Nephron progenitor cell (in vitro differentiated cells): ENCODE measurements at regions not wholly inside any gene's neighbourhood (a gene's known extent, or its start where the extent isn't known, plus 50 kb on each side); places are given as distances from the start of the nearest gene placed in this dataset.
A peak's percentile ranks its signal among the peaks of the same experiment; 100 is the strongest.

Source experiments
- DNase-seq: peaks from one replicate; pipeline ENCODE4 v3.0.0; 2021
- H3K27ac Mint-ChIP-seq: 2 replicates; pipeline ENCODE4 v1.8.0; 2021; ENCODE audit warnings: mild to moderate bottlenecking, moderate library complexity, mixed read lengths
- H3K27me3 Mint-ChIP-seq: 2 replicates; pipeline ENCODE4 v1.8.0; 2021; ENCODE audit warnings: mild to moderate bottlenecking, low read depth, mixed read lengths; ENCODE audit not compliant: poor library complexity
- H3K36me3 Mint-ChIP-seq: 2 replicates; pipeline ENCODE4 v1.8.0; 2021; ENCODE audit warnings: low read depth, mixed read lengths
- H3K4me1 Mint-ChIP-seq: 2 replicates; pipeline ENCODE4 v1.8.0; 2021; ENCODE audit warnings: mixed read lengths
- H3K4me3 Mint-ChIP-seq: 2 replicates; pipeline ENCODE4 v1.8.0; 2021; ENCODE audit warnings: mild to moderate bottlenecking, moderate library complexity, mixed read lengths
- H3K9me3 Mint-ChIP-seq: 2 replicates; pipeline ENCODE4 v1.8.0; 2021; ENCODE audit warnings: mild to moderate bottlenecking, moderate library complexity, mixed read lengths
- TF ChIP-seq, protein P1 (sequence below): fragments of 200-600 bp; sonication (generic); IDR thresholded peaks from 2 replicates; pipeline ENCODE4 v1.5.0; 2021; ENCODE audit warnings: antibody characterized with exemption

DNA sequence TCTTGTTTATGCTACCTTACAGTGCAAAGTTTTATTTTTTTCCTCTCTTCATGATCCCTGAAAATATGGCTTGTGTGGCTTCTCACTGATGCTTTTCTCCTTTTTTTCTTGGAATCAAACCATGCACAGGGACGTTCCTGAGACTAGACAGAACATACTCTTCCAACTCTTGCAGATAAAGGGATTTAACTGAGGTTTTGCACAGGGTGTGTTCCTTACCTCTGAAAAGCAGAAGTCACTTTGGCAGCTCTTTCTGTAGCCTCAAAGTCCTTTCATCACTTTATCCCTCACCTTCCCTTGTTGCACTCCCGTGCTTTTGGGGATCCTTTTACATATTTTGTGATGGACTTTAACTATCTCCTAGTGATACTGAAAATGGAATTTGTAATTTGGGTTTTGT, 300.1 kb downstream of the SPRY1 start:
- DNase-seq, result no peak
- Mint-ChIP-seq H3K9me3 (peaks cover 6% of the 10 kb centered on the region), H3K4me1 (peaks cover 15% of the 10 kb centered on the region), H3K27ac (no peak overlapping the region), H3K4me3 (no peak overlapping the region), H3K36me3 (peaks cover 1% of the 10 kb centered on the region), H3K27me3 (peaks cover 4% of the 10 kb centered on the region)
- TF ChIP-seq, protein P1, sequence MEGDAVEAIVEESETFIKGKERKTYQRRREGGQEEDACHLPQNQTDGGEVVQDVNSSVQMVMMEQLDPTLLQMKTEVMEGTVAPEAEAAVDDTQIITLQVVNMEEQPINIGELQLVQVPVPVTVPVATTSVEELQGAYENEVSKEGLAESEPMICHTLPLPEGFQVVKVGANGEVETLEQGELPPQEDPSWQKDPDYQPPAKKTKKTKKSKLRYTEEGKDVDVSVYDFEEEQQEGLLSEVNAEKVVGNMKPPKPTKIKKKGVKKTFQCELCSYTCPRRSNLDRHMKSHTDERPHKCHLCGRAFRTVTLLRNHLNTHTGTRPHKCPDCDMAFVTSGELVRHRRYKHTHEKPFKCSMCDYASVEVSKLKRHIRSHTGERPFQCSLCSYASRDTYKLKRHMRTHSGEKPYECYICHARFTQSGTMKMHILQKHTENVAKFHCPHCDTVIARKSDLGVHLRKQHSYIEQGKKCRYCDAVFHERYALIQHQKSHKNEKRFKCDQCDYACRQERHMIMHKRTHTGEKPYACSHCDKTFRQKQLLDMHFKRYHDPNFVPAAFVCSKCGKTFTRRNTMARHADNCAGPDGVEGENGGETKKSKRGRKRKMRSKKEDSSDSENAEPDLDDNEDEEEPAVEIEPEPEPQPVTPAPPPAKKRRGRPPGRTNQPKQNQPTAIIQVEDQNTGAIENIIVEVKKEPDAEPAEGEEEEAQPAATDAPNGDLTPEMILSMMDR, result no peak

DNA sequence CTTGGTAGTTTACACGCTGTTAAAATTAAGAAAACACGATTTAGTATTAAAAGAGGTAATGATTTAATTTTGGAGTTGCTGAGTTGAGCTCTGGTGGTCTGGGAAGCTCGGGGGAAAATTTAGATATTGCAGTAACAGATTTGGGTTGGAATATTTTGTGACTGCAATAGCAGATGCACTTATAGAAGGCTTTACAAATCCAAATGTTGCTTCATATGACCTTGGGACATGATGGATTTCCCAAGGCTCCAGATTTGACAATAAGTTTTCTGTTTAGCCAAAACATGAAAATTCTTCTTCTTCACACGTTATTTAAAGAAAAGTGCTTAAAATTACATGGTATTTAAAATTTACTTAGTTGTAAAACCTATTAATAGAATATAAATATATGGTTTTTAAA, 302.0 kb downstream of the SPRY1 start:
- Mint-ChIP-seq H3K27me3 (peaks cover 4% of the 10 kb centered on the region), H3K4me1 (peaks cover 15% of the 10 kb centered on the region), H3K9me3 (peaks cover 9% of the 10 kb centered on the region), H3K27ac (no peak overlapping the region), H3K36me3 (peaks cover 5% of the 10 kb centered on the region), H3K4me3 (no peak overlapping the region)
- TF ChIP-seq, protein P1, result no peak
- no peak for DNase-seq

DNA sequence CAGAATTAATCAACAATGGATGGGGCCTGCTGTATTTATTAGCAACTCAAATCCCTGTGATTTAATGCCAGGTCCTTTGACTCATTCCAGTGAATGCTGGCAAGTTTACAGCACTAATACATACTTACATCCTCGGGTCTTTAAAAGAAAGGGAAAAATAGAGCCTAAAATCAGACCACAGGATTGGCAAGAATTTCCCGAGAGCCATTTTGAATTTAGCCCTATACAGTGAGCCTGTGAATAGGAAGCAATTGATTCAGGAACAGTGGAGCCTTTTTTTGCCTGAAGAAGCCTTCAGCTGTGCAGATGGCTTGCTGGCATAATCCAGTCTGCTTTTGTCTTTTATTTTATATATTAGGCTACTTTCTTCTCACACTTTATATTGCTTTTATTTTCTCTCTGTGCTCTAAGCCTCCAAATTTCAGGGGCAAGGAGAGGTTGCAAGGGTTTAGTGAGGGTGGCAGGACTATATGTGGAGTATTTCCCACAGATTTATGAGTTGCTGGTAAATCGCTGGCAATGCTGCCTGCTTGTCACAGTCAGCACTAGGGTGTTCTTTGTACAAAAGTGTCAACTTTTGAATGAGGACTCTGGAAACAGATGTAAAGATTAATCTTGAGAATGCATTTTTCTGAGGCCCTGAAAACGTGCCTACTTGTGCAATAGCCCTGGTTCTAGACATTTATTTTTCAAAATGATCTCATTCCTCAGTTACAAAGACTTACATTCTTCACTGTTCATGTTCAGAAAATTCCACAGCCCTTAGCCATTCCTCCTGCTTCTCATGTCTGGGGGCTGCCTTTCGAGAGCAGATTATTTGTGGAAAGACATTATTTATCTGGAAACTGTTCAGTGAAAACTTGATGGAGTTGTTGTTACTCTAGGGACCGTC, 303.5 kb downstream of the SPRY1 start:
- Mint-ChIP-seq H3K4me3 (peak overlapping the region; percentile 31), H3K27ac (peak overlapping the region; percentile 98), H3K27me3 (peaks cover 4% of the 10 kb centered on the region), H3K4me1 (peaks cover 15% of the 10 kb centered on the region), H3K36me3 (peaks cover 10% of the 10 kb centered on the region), H3K9me3 (peaks cover 23% of the 10 kb centered on the region)
- DNase-seq, result no peak
- TF ChIP-seq, protein P1, result no peak

DNA sequence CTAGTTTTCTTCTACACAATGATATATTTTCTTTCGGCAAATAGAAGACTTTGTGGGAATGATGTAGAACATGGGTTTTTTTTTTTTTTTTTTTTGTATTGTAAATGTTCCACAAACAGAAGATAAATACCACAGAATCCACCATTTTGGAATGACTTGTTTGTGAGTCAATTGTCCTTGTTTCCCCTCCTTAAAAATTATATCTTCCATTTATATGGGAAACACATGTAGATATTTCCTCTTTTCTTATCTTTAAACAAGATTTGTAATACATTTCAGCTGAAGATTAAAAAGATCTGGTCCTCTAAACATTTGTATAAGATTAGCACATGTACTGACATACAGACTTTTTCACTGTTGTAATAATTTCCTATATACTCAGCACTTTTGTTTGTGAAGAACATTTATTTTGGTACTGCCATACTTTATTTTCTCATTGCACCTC, 304.6 kb downstream of the SPRY1 start:
- H3K27me3 Mint-ChIP-seq, result peaks cover 4% of the 10 kb centered on the region
- no peak overlapping the region for H3K4me3 Mint-ChIP-seq
- H3K36me3 Mint-ChIP-seq, result peaks cover 10% of the 10 kb centered on the region
- peaks cover 22% of the 10 kb centered on the region for H3K9me3 Mint-ChIP-seq
- TF ChIP-seq, protein P1, result no peak
- DNase-seq, result no peak
- H3K4me1 Mint-ChIP-seq, result peaks cover 15% of the 10 kb centered on the region
- H3K27ac Mint-ChIP-seq, result no peak overlapping the region

DNA sequence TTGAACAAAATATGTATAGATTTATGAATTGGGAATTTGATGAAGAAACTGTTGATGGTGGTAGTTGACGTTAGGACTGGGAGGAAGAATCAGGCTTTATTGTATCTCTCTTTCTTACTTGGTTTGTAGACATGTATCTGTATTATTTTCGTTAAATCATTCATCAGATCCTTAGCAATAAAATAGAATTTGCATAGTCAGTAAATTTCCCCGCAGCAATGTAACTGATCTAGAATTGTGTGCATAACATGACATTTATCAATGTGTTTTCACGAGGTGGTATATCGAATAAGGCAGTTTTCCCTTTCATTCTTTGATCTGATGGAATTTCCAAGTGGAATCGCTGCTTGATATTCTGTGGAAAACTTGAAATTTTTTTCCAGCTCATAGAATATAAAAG, 308.8 kb downstream of the SPRY1 start:
- Mint-ChIP-seq H3K4me3 (no peak overlapping the region), H3K4me1 (peaks cover 14% of the 10 kb centered on the region), H3K27me3 (no peaks in the 10 kb centered on the region), H3K9me3 (peaks cover 60% of the 10 kb centered on the region), H3K27ac (no peak overlapping the region), H3K36me3 (peaks cover 40% of the 10 kb centered on the region)
- TF ChIP-seq, protein P1, result no peak
- no peak for DNase-seq

DNA sequence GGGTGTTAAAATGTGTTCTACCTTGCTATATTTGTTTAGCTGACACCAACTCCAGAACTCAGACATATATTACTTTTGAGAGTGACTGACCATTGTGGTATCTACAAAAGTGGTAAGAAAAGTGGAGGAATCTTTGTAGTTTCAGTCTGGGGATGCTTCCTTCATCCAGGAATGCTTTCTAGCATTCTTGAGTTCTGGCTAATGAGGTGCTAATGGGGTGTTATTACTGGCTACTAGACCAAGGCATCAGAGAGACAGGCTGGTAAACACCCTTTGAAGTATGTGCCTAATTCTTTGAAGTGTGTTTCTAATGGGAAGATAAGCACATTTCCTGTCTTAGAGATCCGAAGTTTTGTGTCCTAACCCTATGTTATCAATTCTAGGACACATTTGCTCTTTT, 310.4 kb downstream of the SPRY1 start:
- no peak for DNase-seq
- TF ChIP-seq, protein P1, result no peak
- no peak overlapping the region for H3K4me3 Mint-ChIP-seq

More for the DNA sequence above, 310.4 kb downstream of the SPRY1 start:
- Mint-ChIP-seq H3K4me1 (peaks cover 7% of the 10 kb centered on the region), H3K9me3 (peaks cover 67% of the 10 kb centered on the region), H3K36me3 (peaks cover 47% of the 10 kb centered on the region), H3K27me3 (no peaks in the 10 kb centered on the region), H3K27ac (no peak overlapping the region)
